GM19395 (cell line): ENCODE measurements at regions not wholly inside any gene's neighbourhood (a gene's known extent, or its start where the extent isn't known, plus 50 kb on each side); places are given as distances from the start of the nearest gene placed in this dataset.

ENCODE experiments used
- ATAC-seq: cut with Tn5 transposase; IDR thresholded peaks from one replicate; pipeline ENCODE4 v1.9.1; 2021; ENCODE audit warnings: mild to moderate bottlenecking, moderate library complexity; ENCODE audit not compliant: unreplicated experiment

DNA sequence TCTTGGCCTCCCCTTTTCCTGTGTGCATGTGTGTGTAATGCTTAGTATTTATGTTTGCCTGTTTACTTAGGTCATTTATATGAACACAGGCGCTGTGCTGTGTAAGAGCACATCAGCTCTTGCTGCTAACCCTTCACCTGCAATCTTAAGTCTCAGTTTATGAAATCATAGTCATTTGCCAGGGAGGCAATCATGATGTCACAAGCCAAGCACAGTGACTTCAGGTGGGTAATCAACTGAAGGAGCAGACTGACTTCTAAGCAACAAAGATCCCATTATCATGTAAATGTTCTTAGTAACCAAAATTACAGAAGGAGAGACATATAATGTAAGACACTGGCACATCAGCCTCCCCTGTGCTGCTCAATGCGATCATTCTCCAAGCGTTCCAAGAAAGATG, 386.3 kb upstream of the MEIS1 start:
- no peak for ATAC-seq

DNA sequence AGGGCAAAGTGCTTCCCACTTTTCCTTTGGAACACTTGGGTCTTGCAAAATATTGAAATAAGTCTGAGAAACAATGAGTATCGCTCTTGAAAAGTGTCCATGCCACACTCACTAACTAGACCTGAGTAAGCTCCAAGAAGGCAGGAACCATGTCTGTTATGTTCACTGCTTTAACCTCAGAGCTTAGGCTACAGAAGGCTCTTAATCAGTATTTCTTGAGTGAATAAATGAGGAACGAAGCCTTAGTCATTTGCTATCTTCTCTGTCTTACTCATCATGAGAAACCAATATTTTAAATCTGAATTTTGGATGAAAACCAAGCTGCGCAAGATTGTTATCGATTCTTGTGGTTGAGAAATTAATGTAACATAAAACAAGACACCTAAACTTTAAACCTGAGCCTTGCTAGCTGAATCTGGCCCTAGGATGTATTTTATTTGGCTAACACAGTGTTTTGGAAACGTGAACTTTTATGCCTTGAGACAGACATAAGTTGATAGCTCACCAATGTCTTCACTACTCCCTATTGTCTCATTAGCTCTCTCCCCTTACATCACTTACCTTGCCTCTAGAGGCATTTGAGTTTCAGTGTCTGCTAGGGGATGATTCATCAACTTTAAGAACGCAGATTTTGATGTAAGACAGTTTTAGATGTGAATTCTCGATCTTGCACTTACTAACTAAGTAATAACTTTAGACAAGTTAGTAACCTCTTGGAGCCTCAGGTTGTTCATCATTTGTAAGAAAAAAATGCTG, 392.8 kb upstream of the MEIS1 start:
- ATAC-seq: no peak

DNA sequence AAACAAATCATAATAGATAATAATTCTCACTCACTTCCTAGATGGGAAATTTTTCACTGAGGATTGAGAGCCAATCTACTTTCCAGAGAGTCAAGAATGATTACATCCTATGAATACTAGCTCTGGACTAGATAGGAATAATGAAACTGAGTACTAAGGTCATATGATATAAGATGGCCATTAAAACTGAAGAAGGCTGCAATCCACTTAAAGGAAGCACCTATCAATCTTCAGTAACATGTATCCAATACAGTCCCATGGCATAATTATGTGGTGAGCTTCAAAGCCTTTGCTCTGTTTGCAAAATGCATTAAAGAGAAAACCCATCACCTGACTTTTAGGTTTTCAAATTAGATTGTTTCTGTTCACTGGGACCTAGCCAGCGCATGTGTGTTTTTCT, 398.0 kb upstream of the MEIS1 start:
- no peak for ATAC-seq

GRCh38 chr2:66034467-66034866, 400.5 kb upstream of the MEIS1 start:
- no peak for ATAC-seq

DNA sequence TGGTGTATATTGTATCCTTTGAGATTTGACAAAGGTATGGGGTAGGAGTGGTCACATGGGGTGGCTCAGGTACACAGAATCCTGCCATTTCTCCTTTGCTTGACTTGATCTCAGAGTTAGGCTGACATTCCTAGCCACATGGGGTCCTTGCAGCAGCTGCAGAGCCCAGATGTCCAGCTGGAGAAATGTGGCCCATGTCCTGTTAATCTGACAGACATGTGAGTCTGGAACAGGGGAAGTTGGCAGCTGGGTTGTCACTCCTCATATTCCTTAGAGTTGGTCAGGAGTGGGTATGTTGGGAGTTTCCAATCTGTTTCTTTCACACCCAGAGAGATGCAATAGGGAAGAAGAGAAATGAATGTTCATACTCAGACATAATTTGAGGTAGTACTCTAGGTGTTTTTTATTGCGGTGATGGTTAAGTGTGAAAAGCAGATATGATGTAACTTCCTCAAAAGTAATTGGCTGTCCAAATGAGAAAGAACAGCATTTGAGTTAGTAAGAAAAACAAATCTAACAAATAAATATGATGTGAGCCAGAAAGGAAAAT, 402.6 kb upstream of the MEIS1 start:
- ATAC-seq: no peak

- no peak for ATAC-seq
Observed at GRCh38 chr2:66031236-66031635, 403.7 kb upstream of the MEIS1 start.

- no peak for ATAC-seq
Observed at GRCh38 chr2:66030553-66030952, 404.4 kb upstream of the MEIS1 start.

GRCh38 chr2:66024391-66024790, 410.5 kb upstream of the MEIS1 start:
- no peak for ATAC-seq

- no peak for ATAC-seq
Observed at GRCh38 chr2:66021296-66021695, 413.6 kb upstream of the MEIS1 start.

GRCh38 chr2:66017763-66018162, 417.2 kb upstream of the MEIS1 start:
- ATAC-seq: no peak

DNA sequence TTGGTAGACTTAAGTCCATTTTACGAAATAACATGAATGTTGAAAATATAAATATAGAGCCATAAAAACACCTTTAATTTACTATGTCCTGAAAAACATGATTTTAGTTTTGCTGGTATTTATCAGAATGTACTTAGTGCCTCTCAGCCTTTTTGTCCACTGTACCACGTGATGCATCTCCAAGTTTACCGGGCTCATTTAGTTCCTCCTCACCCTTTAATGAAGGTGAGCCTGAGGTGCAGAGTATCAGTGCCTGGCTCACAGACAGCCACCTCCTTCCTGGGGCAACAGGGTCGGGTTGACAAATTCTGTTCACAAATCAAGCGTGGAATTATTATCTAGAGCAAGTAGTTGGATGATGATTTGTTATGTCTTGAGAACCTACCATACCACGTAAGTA, 420.5 kb upstream of the MEIS1 start:
- ATAC-seq: no peak

- ATAC-seq: no peak
Observed at GRCh38 chr2:66013456-66013855, 421.5 kb upstream of the MEIS1 start.

GRCh38 chr2:66003931-66004330, 431.0 kb upstream of the MEIS1 start:
- ATAC-seq: no peak

DNA sequence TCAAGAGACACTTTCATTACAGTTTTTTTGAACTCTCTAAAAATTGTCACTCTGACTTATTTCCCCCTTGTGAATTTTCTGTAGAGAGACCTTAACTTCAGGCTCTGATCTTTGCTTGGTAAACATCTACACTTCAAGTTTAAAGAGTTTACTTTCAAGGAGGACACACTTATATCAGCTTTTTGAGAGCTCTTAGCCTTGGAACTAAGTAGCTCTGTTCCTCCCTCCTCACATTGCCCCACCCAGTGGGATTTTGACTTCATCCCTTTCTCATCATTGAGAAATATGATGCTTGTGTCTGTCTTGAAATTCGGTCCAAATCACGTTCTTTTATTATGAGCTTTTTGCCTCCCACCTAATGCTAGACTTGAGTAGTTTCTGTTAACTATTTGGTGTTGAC, 433.4 kb upstream of the MEIS1 start:
- no peak for ATAC-seq

GRCh38 chr2:66000901-66001300, 434.0 kb upstream of the MEIS1 start:
- ATAC-seq: no peak

DNA sequence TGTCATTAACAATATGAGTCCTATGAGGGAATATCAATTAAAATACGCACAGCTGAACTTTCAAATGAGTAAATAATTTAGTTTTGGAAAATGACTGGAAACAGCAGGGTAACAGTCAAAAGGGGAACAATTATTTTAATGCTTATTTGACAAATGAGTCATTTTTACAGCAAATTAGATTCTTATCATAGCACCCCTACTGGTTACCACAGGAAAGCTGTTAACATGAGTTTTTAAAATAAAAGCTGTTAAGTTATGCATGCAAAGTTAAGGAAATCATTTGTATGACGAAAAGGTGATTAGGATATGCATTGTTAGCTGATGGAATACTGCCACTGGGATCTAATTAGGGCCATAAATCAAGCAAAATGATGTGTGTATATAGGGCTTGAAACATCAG, 435.1 kb upstream of the MEIS1 start:
- ATAC-seq: no peak

DNA sequence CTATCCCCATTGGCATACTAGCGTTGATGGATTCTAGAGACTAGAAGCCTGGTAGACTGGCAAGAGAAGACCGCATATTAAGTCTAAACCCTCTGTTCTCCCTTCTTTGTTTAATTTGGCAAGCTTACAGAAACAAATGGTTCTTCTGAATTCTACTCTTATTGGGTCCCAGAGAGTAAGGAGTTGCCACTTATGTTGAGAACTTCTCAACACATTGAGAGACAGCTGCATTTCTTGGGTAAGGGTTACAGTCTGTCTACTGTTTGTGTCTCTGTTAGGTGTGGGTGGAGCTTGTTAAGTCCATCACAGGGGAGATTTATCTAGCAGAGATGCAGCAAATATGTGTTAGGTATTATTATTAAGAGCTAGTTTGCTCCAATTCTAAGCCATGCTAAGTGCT, 435.8 kb upstream of the MEIS1 start:
- ATAC-seq: no peak

DNA sequence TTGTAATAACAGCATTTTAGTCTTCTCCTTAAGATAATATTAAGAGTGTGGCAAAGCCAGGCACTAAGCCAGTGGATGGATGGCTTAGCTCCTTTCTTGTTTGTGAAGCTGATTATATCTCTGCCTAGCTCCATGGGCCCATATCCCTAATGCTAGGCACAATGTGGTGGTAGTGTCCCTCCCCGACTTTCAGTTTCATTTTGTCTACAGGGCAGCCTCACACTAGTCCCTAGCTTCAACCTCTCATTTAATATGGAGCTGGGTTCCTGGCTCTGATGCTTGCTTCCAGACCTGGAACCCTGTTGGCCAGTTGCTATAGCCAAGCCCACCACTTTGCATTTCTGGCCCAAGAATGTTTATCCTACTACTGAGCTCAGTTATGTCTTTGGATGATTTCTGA, 437.0 kb upstream of the MEIS1 start:
- ATAC-seq: no peak

GRCh38 chr2:65992198-65992554, 442.7 kb upstream of the MEIS1 start:
- ATAC-seq: no peak

DNA sequence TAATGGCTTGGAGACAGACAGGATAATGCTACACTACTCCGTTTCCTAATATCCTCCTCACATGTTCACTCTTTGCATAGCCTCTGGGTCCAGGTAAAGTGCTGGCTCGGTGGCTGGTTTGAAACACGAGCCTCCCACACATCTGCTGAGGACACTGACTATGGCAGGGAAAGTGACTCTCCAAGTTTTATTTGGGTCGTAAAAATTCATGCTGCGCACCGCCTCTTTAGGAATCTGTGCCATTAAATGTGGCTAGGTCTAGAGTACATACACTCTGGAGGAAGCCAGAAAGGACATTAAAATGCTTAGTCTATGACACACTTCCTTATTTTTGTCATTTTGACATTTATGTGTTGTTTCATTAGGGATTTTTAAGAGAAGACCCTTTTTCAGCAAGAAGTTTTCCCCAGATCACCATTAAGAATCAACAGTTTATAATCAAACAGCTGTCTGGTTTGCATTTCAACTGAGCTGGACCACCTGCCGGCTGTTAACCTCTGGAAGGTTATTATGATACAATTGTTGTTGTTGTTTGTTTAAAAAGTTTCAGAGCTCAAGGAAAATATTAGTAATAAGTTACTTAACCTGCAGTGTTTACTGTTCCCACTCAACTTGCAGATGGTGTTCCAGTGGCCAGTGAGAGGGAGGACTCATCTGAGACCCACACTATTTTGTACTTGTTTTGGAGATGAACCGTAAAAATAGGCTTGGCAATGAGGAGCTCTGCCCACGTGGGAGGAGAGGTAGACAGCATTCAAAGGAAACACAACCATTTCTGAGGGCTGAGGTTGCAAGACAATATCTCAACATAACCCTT, 443.3 kb upstream of the MEIS1 start:
- ATAC-seq: no peak

GRCh38 chr2:65985986-65986385, 448.9 kb upstream of the MEIS1 start:
- no peak for ATAC-seq

DNA sequence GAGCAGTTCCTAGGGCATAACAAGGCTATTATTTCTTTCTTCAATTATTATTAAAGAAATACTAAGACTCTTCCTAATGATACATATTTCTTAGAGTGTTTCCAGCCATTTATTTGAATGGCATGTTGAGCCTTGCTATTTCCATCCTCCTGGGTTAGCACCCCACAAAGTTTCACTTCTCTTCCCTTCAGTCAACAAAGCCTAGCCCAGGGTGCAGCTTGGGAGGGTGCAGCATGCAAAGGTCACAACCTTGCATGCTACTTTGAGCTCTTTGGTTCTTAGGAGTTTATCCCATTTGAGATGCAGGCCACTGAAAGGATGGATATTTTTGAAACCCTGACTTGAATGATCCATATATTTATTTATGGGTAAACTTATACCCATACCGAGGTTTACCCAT, 454.4 kb upstream of the MEIS1 start:
- ATAC-seq: no peak
